GM12873 (cell line): ENCODE measurements at regions not wholly inside any gene's neighbourhood (a gene's known extent, or its start where the extent isn't known, plus 50 kb on each side); places are given as distances from the start of the nearest gene placed in this dataset.

Experiments
- CTCF ChIP-seq: IDR thresholded peaks from 2 replicates; pipeline ENCODE4 v1.5.1; 2012; ENCODE audit warnings: low read depth, mild to moderate bottlenecking, moderate library complexity, low read length, control low read depth; ENCODE audit not compliant: insufficient read depth; ENCODE audit errors: missing control alignments

DNA sequence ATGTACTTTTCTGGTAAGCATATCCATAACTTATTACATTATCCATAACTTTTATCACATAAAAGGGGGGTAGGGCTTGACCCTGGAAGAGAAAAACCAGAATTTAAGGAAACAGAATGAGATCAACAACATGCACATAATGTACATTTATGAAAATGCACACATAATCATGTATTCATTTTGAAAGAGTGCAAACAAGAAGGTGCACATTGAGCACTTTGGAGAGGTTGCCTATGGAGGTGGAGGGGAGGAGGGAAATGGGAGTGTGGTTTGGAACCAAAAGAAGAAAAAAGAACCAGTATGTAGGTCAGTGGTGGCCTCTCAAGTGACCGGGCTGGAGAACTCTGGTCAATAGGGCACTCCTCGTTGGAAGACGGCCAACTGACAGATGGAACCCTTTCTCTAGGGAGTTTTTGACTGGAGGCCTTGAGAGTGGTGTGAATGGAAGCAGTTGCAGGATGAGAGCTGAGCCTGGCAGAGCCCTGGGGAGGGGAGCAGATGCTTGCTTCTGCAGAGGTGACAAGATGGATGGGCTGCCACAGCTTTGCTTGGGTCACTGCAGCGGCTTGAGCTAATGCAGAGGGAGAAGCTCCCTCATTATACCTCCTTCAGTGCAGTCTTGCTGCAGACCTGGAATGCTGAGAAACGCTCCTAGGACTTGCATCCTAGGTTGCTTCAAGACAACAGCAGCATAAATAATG is 192.7 kb downstream of the SEC23IP start:
- TF ChIP-seq CTCF, result no peak

GRCh38 chr10:120086066-120086465 is 193.5 kb downstream of the SEC23IP start:
- TF ChIP-seq CTCF, result no peak

GRCh38 chr10:120087109-120087508 is 194.6 kb downstream of the SEC23IP start:
- no peak for TF ChIP-seq CTCF

GRCh38 chr10:120095875-120096274 is 203.3 kb downstream of the SEC23IP start:
- no peak for TF ChIP-seq CTCF

DNA sequence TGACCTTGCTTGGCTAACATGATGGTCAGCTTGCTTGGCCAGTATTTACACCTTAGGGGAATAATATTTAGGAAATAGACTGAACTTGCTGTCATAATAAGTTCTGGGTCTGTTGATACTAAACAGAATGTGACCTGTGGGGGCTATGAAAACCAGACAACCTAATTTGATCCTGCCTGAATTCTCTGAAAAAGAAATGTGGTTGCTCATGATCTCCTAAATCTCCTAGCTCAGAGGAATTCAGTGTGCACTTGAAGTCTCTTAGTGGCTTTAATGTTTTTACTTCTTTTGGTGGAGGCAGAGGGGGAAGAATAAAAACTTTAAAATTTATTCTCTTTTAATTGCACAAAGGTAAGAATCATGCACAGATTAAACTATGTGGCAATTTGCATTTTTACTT is 205.2 kb downstream of the SEC23IP start:
- no peak for TF ChIP-seq CTCF

- TF ChIP-seq CTCF, result no peak
These were observed 205.9 kb downstream of the SEC23IP start for GRCh38 chr10:120098232-120098930.

DNA sequence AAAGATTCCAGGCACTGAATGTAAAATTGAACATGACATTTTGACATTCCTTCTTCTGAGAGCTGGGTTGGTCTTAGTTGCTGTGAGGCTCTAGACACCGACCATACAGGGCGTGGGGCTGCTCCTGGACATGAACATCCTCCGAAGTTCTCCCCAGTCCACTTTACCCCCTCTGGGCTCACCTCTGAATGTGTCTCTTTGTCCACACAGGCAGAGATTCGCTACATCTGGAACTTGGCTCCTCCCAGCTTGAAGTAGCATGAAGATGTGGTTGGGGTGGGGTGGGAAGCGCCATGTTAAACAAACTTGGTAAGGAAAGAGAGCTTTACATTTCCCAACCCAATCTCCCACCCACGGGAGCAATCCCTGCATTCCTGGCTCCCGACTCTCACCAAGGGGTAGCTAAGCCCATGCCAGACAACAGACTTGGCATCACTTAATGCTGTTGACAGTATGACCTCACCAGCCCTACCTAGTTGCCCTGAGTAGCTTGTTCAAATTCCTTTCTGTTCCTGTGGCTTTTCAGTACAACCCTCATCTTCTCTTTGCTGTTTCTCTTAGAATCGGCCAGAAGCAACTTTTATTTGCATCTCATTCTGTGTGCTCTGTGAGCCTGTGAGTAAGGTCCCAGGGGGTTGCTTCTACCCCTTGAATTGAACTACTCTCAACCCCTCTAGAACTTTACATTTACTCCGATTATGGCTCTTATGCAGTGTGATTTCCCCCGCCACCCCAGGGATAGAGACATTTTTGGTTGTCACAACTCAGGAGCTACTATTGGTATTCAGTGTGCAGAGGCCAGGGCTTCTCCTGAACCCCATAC is 211.4 kb downstream of the SEC23IP start:
- TF ChIP-seq CTCF, result no peak
